Activated CD4-positive, alpha-beta T cell treated with anti-CD3 and anti-CD28 coated beads, Interleukin-2, Interleukin-6, amounts not matched to agents 100 ng/mL and 50 ng/mL, durations not matched to agents 16 hours and 8 hours (primary cell): ENCODE measurements at regions not wholly inside any gene's neighbourhood (a gene's known extent, or its start where the extent isn't known, plus 50 kb on each side); places are given as distances from the start of the nearest gene placed in this dataset.

Experiments
- DNase-seq: peaks from one replicate; pipeline ENCODE4 v3.0.0-alpha.2; 2020

GRCh38 chr13:86976521-86977324 lies 694.4 kb upstream of the SLITRK5 start:
- DNase-seq, result no peak

GRCh38 chr13:86986448-86986847 lies 684.7 kb upstream of the SLITRK5 start:
- no peak for DNase-seq

GRCh38 chr13:86992251-86992650 lies 678.9 kb upstream of the SLITRK5 start:
- no peak for DNase-seq

- DNase-seq, result no peak
Observed at GRCh38 chr13:87003265-87003664, 667.9 kb upstream of the SLITRK5 start.

GRCh38 chr13:87005511-87005910 lies 665.7 kb upstream of the SLITRK5 start:
- DNase-seq, result no peak

GRCh38 chr13:87035526-87035925 lies 635.6 kb upstream of the SLITRK5 start:
- no peak for DNase-seq

- DNase-seq, result no peak
Observed at GRCh38 chr13:87042946-87043345, 628.2 kb upstream of the SLITRK5 start.

GRCh38 chr13:87052731-87053130 lies 618.4 kb upstream of the SLITRK5 start:
- DNase-seq, result no peak

- no peak for DNase-seq
Observed at GRCh38 chr13:87057807-87058520, 613.2 kb upstream of the SLITRK5 start.

GRCh38 chr13:87058786-87059329 lies 612.3 kb upstream of the SLITRK5 start:
- no peak for DNase-seq

GRCh38 chr13:87078947-87079795 lies 592.0 kb upstream of the SLITRK5 start:
- no peak for DNase-seq

GRCh38 chr13:87080100-87080779 lies 590.9 kb upstream of the SLITRK5 start:
- DNase-seq, result no peak

- DNase-seq, result no peak
Observed at GRCh38 chr13:87084192-87084591, 587.0 kb upstream of the SLITRK5 start.

- no peak for DNase-seq
Observed at GRCh38 chr13:87087741-87088140, 583.4 kb upstream of the SLITRK5 start.

- no peak for DNase-seq
Observed at GRCh38 chr13:87089391-87089790, 581.8 kb upstream of the SLITRK5 start.

- no peak for DNase-seq
Observed at GRCh38 chr13:87093399-87093798, 577.8 kb upstream of the SLITRK5 start.

- no peak for DNase-seq
Observed at GRCh38 chr13:87094646-87095045, 576.5 kb upstream of the SLITRK5 start.

- no peak for DNase-seq
Observed at GRCh38 chr13:87100431-87100830, 570.7 kb upstream of the SLITRK5 start.

- DNase-seq, result no peak
Observed at GRCh38 chr13:87107651-87108050, 563.5 kb upstream of the SLITRK5 start.

GRCh38 chr13:87120476-87120875 lies 550.7 kb upstream of the SLITRK5 start:
- DNase-seq, result no peak

GRCh38 chr13:87122551-87122950 lies 548.6 kb upstream of the SLITRK5 start:
- no peak for DNase-seq

- DNase-seq, result no peak
Observed at GRCh38 chr13:87123987-87124784, 547.0 kb upstream of the SLITRK5 start.
